GM12878 (cell line): ENCODE measurements at regions not wholly inside any gene's neighbourhood (a gene's known extent, or its start where the extent isn't known, plus 50 kb on each side); places are given as distances from the start of the nearest gene placed in this dataset.

ENCODE experiments used
- CBX5 ChIP-seq: sonication (generic); IDR thresholded peaks from 2 replicates; pipeline ENCODE4 v1.6.1; 2016; ENCODE audit warnings: low read depth, moderate library complexity, mild to moderate bottlenecking, inconsistent platforms
- EP300 ChIP-seq, 2 experiments: fragments of 150-350 bp in 1 of 2; IDR thresholded peaks; 2 replicates each; pipeline ENCODE4 v1.6.1; 2011 to 2012; ENCODE audit warnings: low read depth in 2 of 2, low read length in 2 of 2, borderline replicate concordance in 1 of 2, improper control_type of control experiment in 1 of 2, inconsistent platforms in 1 of 2; ENCODE audit not compliant: control insufficient read depth in 1 of 2
- EZH2 ChIP-seq: IDR thresholded peaks from 2 replicates; pipeline ENCODE4 v1.6.1; 2012; ENCODE audit warnings: low read depth, mild to moderate bottlenecking, control low read depth, inconsistent platforms, low read length, borderline replicate concordance; ENCODE audit not compliant: control insufficient read depth
- POLR2A ChIP-seq: IDR thresholded peaks from 2 replicates; pipeline ENCODE4 v1.6.1; 2011; ENCODE audit warnings: low read depth, mild to moderate bottlenecking, low read length
- RAD51 ChIP-seq: fragments of 450-650 bp; IDR thresholded peaks from 2 replicates; pipeline ENCODE4 v1.6.1; 2016; ENCODE audit warnings: moderate library complexity, mild to moderate bottlenecking, inconsistent platforms
- SMAD1 ChIP-seq: fragments of 450-650 bp; IDR thresholded peaks from 2 replicates; pipeline ENCODE4 v1.6.1; 2018; ENCODE audit warnings: mild to moderate bottlenecking, low read depth; ENCODE audit not compliant: partially characterized antibody
- SPI1 ChIP-seq: IDR thresholded peaks from 2 replicates; pipeline ENCODE4 v1.6.1; 2011; ENCODE audit warnings: low read depth, mild to moderate bottlenecking, low read length, moderate library complexity, borderline replicate concordance; ENCODE audit not compliant: insufficient read depth
- TAF1 ChIP-seq: IDR thresholded peaks from 2 replicates; pipeline ENCODE4 v1.6.1; 2011; ENCODE audit warnings: mild to moderate bottlenecking, low read depth, low read length, borderline replicate concordance
- TCF3 ChIP-seq: IDR thresholded peaks from 2 replicates; pipeline ENCODE4 v1.6.1; 2012; ENCODE audit warnings: low read depth, mild to moderate bottlenecking, low read length, borderline replicate concordance; ENCODE audit not compliant: insufficient read depth
- TF ChIP-seq, protein P1 (sequence below): fragments of 150-350 bp; IDR thresholded peaks from 2 replicates; pipeline ENCODE4 v1.6.1; 2016; ENCODE audit warnings: low read depth, low read length
- TF ChIP-seq, protein P2 (sequence below), 3 experiments: IDR thresholded peaks in 2 of 3; conservative IDR thresholded peaks in 1 of 3; 2 replicates each; pipeline ENCODE4 v1.5.1; 2011; ENCODE audit warnings: low read depth in 3 of 3, low read length in 3 of 3, mild to moderate bottlenecking in 3 of 3, control low read depth in 2 of 3, moderate library complexity in 2 of 3, inconsistent platforms in 1 of 3, mixed read lengths in 1 of 3; ENCODE audit not compliant: control insufficient read depth in 2 of 3, insufficient read depth in 1 of 3; ENCODE audit errors: extremely low read depth in 1 of 3

DNA sequence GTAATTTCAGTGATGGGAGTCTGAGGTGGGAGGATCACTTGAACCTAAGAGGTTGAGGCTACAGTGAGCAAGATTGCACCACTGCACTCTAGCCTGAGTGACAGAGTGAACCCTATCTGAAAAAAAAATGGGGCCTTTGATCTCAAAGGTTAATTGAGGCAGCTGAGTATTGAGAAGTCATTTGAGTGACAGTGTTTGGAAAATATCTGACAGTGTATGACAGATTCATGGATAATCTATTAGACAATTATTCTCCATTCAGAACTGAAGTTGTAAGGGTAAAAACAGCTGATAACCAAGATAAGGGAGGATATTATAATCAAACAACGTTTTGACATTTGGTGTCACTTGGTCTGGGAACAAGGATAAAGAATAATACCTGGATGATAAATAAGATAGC, 50.9 kb upstream of the CD36 start:
- TF ChIP-seq SMAD1 (no peak), EZH2 (no peak), RAD51 (no peak), TAF1 (no peak), EP300 (IDR thresholded peaks at IDR 0.05; ENCODE audit: borderline replicate concordance in 1 of 2, control insufficient read depth in 1 of 2, low read depth in 2 of 2, low read length in 2 of 2) (no peak), POLR2A (no peak), TCF3 (no peak), CBX5 (no peak), SPI1 (no peak)
- TF ChIP-seq, protein P1, sequence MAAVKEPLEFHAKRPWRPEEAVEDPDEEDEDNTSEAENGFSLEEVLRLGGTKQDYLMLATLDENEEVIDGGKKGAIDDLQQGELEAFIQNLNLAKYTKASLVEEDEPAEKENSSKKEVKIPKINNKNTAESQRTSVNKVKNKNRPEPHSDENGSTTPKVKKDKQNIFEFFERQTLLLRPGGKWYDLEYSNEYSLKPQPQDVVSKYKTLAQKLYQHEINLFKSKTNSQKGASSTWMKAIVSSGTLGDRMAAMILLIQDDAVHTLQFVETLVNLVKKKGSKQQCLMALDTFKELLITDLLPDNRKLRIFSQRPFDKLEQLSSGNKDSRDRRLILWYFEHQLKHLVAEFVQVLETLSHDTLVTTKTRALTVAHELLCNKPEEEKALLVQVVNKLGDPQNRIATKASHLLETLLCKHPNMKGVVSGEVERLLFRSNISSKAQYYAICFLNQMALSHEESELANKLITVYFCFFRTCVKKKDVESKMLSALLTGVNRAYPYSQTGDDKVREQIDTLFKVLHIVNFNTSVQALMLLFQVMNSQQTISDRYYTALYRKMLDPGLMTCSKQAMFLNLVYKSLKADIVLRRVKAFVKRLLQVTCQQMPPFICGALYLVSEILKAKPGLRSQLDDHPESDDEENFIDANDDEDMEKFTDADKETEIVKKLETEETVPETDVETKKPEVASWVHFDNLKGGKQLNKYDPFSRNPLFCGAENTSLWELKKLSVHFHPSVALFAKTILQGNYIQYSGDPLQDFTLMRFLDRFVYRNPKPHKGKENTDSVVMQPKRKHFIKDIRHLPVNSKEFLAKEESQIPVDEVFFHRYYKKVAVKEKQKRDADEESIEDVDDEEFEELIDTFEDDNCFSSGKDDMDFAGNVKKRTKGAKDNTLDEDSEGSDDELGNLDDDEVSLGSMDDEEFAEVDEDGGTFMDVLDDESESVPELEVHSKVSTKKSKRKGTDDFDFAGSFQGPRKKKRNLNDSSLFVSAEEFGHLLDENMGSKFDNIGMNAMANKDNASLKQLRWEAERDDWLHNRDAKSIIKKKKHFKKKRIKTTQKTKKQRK = no peak
- TF ChIP-seq, protein P2, sequence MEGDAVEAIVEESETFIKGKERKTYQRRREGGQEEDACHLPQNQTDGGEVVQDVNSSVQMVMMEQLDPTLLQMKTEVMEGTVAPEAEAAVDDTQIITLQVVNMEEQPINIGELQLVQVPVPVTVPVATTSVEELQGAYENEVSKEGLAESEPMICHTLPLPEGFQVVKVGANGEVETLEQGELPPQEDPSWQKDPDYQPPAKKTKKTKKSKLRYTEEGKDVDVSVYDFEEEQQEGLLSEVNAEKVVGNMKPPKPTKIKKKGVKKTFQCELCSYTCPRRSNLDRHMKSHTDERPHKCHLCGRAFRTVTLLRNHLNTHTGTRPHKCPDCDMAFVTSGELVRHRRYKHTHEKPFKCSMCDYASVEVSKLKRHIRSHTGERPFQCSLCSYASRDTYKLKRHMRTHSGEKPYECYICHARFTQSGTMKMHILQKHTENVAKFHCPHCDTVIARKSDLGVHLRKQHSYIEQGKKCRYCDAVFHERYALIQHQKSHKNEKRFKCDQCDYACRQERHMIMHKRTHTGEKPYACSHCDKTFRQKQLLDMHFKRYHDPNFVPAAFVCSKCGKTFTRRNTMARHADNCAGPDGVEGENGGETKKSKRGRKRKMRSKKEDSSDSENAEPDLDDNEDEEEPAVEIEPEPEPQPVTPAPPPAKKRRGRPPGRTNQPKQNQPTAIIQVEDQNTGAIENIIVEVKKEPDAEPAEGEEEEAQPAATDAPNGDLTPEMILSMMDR (IDR thresholded peaks at IDR 0.05 in 2 of 3, conservative IDR thresholded peaks at IDR 0.05 in 1 of 3; ENCODE audit: control insufficient read depth in 2 of 3, extremely low read depth in 1 of 3, insufficient read depth in 1 of 3, low read depth in 3 of 3, low read length in 3 of 3) = no peak
